ENCODE measurements at regions not wholly inside any gene's neighbourhood (a gene's known extent, or its start where the extent isn't known, plus 50 kb on each side); places are given as distances from the start of the nearest gene placed in this dataset.

- no peak for TF ChIP-seq SREBF2 (IDR thresholded peaks at IDR 0.05; ENCODE audit: low read length)
- TF ChIP-seq STAT3 (IDR thresholded peaks at IDR 0.05; ENCODE audit: low read depth, low read length), result no peak
- no peak for TF ChIP-seq EGR1 (IDR thresholded peaks at IDR 0.05; ENCODE audit: borderline replicate concordance in 1 of 2, low read depth in 2 of 2, low read length in 2 of 2)
Measured at GRCh38 chr11:129721685-129722084, 94.0 kb upstream of the TMEM45B start.
